CD14-positive monocyte (primary cell): ENCODE measurements at regions not wholly inside any gene's neighbourhood (a gene's known extent, or its start where the extent isn't known, plus 50 kb on each side); places are given as distances from the start of the nearest gene placed in this dataset.

ENCODE experiments used
- DNase-seq, 3 donors: peaks; one replicate each; pipeline ENCODE4 v3.0.0-alpha.2; 2011 to 2022
- H2AFZ ChIP-seq: 2 replicates; pipeline ENCODE4 v1.6.0; 2012; ENCODE audit warnings: mild to moderate bottlenecking, low read depth, low read length, inconsistent platforms; ENCODE audit not compliant: insufficient read depth, poor library complexity, severe bottlenecking
- H3K27ac ChIP-seq, 2 donors: 1 replicate in 1 of 2; 2 replicates in 1 of 2; pipeline ENCODE4 v1.5.1; 2012 to 2013; ENCODE audit warnings: low read length in 2 of 2, control low read depth in 1 of 2, inconsistent platforms in 1 of 2, low read depth in 1 of 2, mild to moderate bottlenecking in 1 of 2
- H3K27me3 ChIP-seq, 2 donors: one replicate each; pipeline versions ENCODE4 v1.6.0 to v1.6.1; 2011 to 2013; ENCODE audit warnings: low read length in 2 of 2; ENCODE audit not compliant: control insufficient read depth in 2 of 2, insufficient read depth in 2 of 2
- H3K36me3 ChIP-seq, 2 donors: replicated peaks in 1 of 2; 1 replicate in 1 of 2; 2 replicates in 1 of 2; pipeline versions ENCODE4 v1.5.1 to v1.6.1; 2012 to 2013; ENCODE audit warnings: low read length in 2 of 2, control low read depth in 1 of 2, inconsistent platforms in 1 of 2, mild to moderate bottlenecking in 1 of 2; ENCODE audit not compliant: insufficient read depth in 2 of 2, control insufficient read depth in 1 of 2
- H3K4me1 ChIP-seq, 2 donors: 1 replicate in 1 of 2; 2 replicates in 1 of 2; pipeline versions ENCODE4 v1.5.1 to v1.6.1; 2012 to 2013; ENCODE audit warnings: low read length in 2 of 2, control low read depth in 1 of 2, inconsistent platforms in 1 of 2, mild to moderate bottlenecking in 1 of 2, moderate library complexity in 1 of 2; ENCODE audit not compliant: insufficient read depth in 2 of 2, control insufficient read depth in 1 of 2
- H3K4me2 ChIP-seq: replicated peaks from 2 replicates; pipeline ENCODE3; 2012; ENCODE audit warnings: low read length, moderate library complexity, mild to moderate bottlenecking; ENCODE audit not compliant: poor library complexity, severe bottlenecking; ENCODE audit errors: extremely low read depth
- H3K4me3 ChIP-seq, 3 experiments: fragments of 200-600 bp in 1 of 3; sonication (generic) in 1 of 3; replicated peaks in 1 of 3; 1 replicate in 2 of 3; 2 replicates in 1 of 3; pipeline ENCODE4 v1.5.1; 2011 to 2013; ENCODE audit warnings: low read length in 3 of 3, mild to moderate bottlenecking in 3 of 3, control low read depth in 2 of 3, low read depth in 2 of 3, inconsistent platforms in 1 of 3, moderate library complexity in 1 of 3
- H3K79me2 ChIP-seq: 2 replicates; pipeline ENCODE4 v1.6.0; 2012; ENCODE audit warnings: mild to moderate bottlenecking, control low read depth, inconsistent platforms, low read length, moderate library complexity; ENCODE audit not compliant: insufficient read depth
- H3K9ac ChIP-seq: 2 replicates; pipeline ENCODE4 v1.6.0; 2017; ENCODE audit warnings: low read length, mild to moderate bottlenecking; ENCODE audit not compliant: insufficient read depth, poor library complexity, severe bottlenecking
- H3K9me3 ChIP-seq, 2 donors: replicated peaks in 1 of 2; 1 replicate in 1 of 2; 2 replicates in 1 of 2; pipeline versions ENCODE4 v1.5.1 to v1.6.1; 2012 to 2013; ENCODE audit warnings: low read length in 2 of 2, control low read depth in 1 of 2; ENCODE audit not compliant: control insufficient read depth in 1 of 2, insufficient read depth in 1 of 2
- H4K20me1 ChIP-seq: 2 replicates; pipeline ENCODE4 v1.6.0; 2012; ENCODE audit warnings: mild to moderate bottlenecking, low read length, control low read depth, moderate library complexity; ENCODE audit not compliant: insufficient read depth
- H3K27ac Mint-ChIP-seq, 7 donors: one replicate each; pipeline ENCODE4 v1.8.0; 2020; ENCODE audit warnings: mild to moderate bottlenecking in 7 of 7, mixed read lengths in 7 of 7, moderate library complexity in 6 of 7, inconsistent platforms in 2 of 7
- H3K27me3 Mint-ChIP-seq, 3 donors: one replicate each; pipeline ENCODE4 v1.8.0; 2021 to 2022; ENCODE audit warnings: low read depth in 3 of 3, mild to moderate bottlenecking in 3 of 3, mixed read lengths in 3 of 3, moderate library complexity in 3 of 3, inconsistent platforms in 1 of 3
- H3K36me3 Mint-ChIP-seq, 2 donors: one replicate each; pipeline ENCODE4 v1.8.0; 2020; ENCODE audit warnings: mixed read lengths in 2 of 2, inconsistent platforms in 1 of 2, mild to moderate bottlenecking in 1 of 2
- H3K4me1 Mint-ChIP-seq: one replicate; pipeline ENCODE4 v1.8.0; 2020; ENCODE audit warnings: mild to moderate bottlenecking, mixed read lengths
- H3K4me3 Mint-ChIP-seq, 2 donors: one replicate each; pipeline ENCODE4 v1.8.0; 2020; ENCODE audit warnings: mild to moderate bottlenecking in 2 of 2, mixed read lengths in 2 of 2, moderate library complexity in 1 of 2
- H3K9me3 Mint-ChIP-seq, 7 donors: one replicate each; pipeline ENCODE4 v1.8.0; 2020 to 2022; ENCODE audit warnings: mixed read lengths in 7 of 7, mild to moderate bottlenecking in 6 of 7, moderate library complexity in 6 of 7, inconsistent platforms in 2 of 7
- CTCF ChIP-seq: fragments of 200-600 bp; IDR thresholded peaks from one replicate; pipeline ENCODE4 v1.8.0; 2022; ENCODE audit warnings: antibody characterized with exemption, mild to moderate bottlenecking
- WGBS: methylation state at CpG from one replicate; pipeline ENCODE4 v1.1.5; 2013; ENCODE audit warnings: missing lambda C conversion rate; ENCODE audit not compliant: insufficient coverage; 5-methylcytosine and 5-hydroxymethylcytosine counted together
- intact Hi-C, 2 donors: fragments of 100-400 bp; cut with micrococcal nuclease; formaldehyde crosslinking; loops; one replicate each; pipeline versions ENCODE4 v1.15.0 to v1.15.1; 2023

GRCh38 chr11:95706974-95707387, 82.6 kb downstream of the FAM76B start:
- Histone ChIP-seq H3K4me2 (no peak overlapping the region), H3K9ac (no peak overlapping the region), H3K9me3 (no peaks in the 10 kb centered on the region), H3K27ac (no peak overlapping the region), H3K4me1 (peaks cover 0 to 2% of the 10 kb centered on the region in 2 donors), H3K4me3 (no peak overlapping the region), H3K27me3 (no peaks in the 10 kb centered on the region), H4K20me1 (no peaks in the 10 kb centered on the region), H3K36me3 (no peaks in the 10 kb centered on the region), H2AFZ (no peak overlapping the region), H3K79me2 (no peaks in the 10 kb centered on the region)
- no peak for DNase-seq
- Mint-ChIP-seq H3K27me3 (peaks cover 0 to 2% (median 1%) of the 10 kb centered on the region in 3 donors), H3K4me3 (no peak overlapping the region), H3K27ac (no peak overlapping the region), H3K4me1 (no peaks in the 10 kb centered on the region), H3K9me3 (no peaks in the 10 kb centered on the region), H3K36me3 (no peaks in the 10 kb centered on the region)
- no peak for TF ChIP-seq CTCF
- intact Hi-C loops, result loop anchor here (2.0 to 10.0 kb wide), 4 partner anchors 555 to 640 kb away; partner anchors contain the start of gene SRSF8 (in 1 of the 2)
- WGBS, result 80% methylated on average over 4 of the region's 7 CpGs

GRCh38 chr11:95705485-95706124, 84.0 kb downstream of the FAM76B start:
- H3K4me1 ChIP-seq, result peaks cover 0 to 2% of the 10 kb centered on the region in 2 donors
- H3K4me1 Mint-ChIP-seq, result no peaks in the 10 kb centered on the region
- H4K20me1 ChIP-seq, result no peaks in the 10 kb centered on the region
- H3K27ac Mint-ChIP-seq, result no peak overlapping the region
- no peak overlapping the region for H3K4me3 Mint-ChIP-seq
- TF ChIP-seq CTCF, result peak; percentile 86
- H2AFZ ChIP-seq, result peak overlapping the region; percentile 61
- no peaks in the 10 kb centered on the region for H3K36me3 ChIP-seq
- H3K9me3 ChIP-seq, result no peaks in the 10 kb centered on the region
- no peak overlapping the region for H3K27ac ChIP-seq
- H3K4me3 ChIP-seq, result no peak overlapping the region
- H3K9me3 Mint-ChIP-seq, result no peaks in the 10 kb centered on the region
- peaks cover 0 to 2% (median 1%) of the 10 kb centered on the region in 3 donors for H3K27me3 Mint-ChIP-seq
- intact Hi-C loops, result loop anchor here (2.0 to 10.0 kb wide), 4 partner anchors 553 to 638 kb away; partner anchors contain the start of gene SRSF8 (in 1 of the 2)
- H3K9ac ChIP-seq, result no peak overlapping the region
- no peaks in the 10 kb centered on the region for H3K79me2 ChIP-seq
- H3K27me3 ChIP-seq, result no peaks in the 10 kb centered on the region
- no peaks in the 10 kb centered on the region for H3K36me3 Mint-ChIP-seq
- peak; percentile 68 to 78 (median 77) for DNase-seq
- 5% methylated on average over 3 of the region's 10 CpGs for WGBS
- no peak overlapping the region for H3K4me2 ChIP-seq
